Endothelial cell of umbilical vein (primary cell): ENCODE measurements at regions not wholly inside any gene's neighbourhood (a gene's known extent, or its start where the extent isn't known, plus 50 kb on each side); places are given as distances from the start of the nearest gene placed in this dataset.
A peak's percentile ranks its signal among the peaks of the same experiment; 100 is the strongest.

ENCODE experiments used
- BruUV-seq: library from RNA; stranded (reverse); fragments of 400-500 nt; replicated peaks from 2 replicates; lab custom pipeline; 2021; lab: Mats Ljungman, UMichigan
- CTCF ChIA-PET: fragments of 300-600, 350-600 bp; sonication (Branson Sonifier 250); formaldehyde crosslinking; loops from one replicate; lab custom pipeline; 2021; ENCODE audit warnings: antibody characterized with exemption, inconsistent platforms; lab: Charles Lee
- POLR2A ChIA-PET: fragments of 300-600, 350-600 bp; sonication (Branson Sonifier 250); formaldehyde crosslinking; loops from one replicate; lab custom pipeline; 2021; ENCODE audit warnings: antibody characterized with exemption, inconsistent platforms; lab: Charles Lee
- DNase-seq: peaks from one replicate; pipeline ENCODE4 v3.0.0-alpha.2; 2011; ENCODE audit warnings: low read depth, low spot score
- FAIRE-seq: peaks from 2 replicates; lab custom pipeline; 2011; peaks lifted over from hg19 to GRCh38; lab: Jason Lieb, UNC
- H2AFZ ChIP-seq: 2 replicates; pipeline ENCODE4 v1.6.0; 2012; ENCODE audit warnings: low read depth, low read length, control low read depth, inconsistent platforms
- H3K27ac ChIP-seq: 2 replicates; pipeline ENCODE4 v1.5.1; 2011; ENCODE audit warnings: low read depth, mild to moderate bottlenecking, control low read depth, low read length, moderate library complexity; ENCODE audit not compliant: insufficient read depth
- H3K27me3 ChIP-seq, 2 experiments: 2 replicates each; pipeline versions ENCODE4 v1.6.0 to v1.6.1; 2011; ENCODE audit warnings: low read length in 2 of 2, mixed read lengths in 1 of 2; ENCODE audit not compliant: control insufficient read depth in 2 of 2, insufficient read depth in 2 of 2
- H3K36me3 ChIP-seq, 2 experiments: 2 replicates in 1 of 2; 3 replicates in 1 of 2; pipeline ENCODE4 v1.5.1; 2011; ENCODE audit warnings: low read length in 2 of 2, mild to moderate bottlenecking in 1 of 2, moderate library complexity in 1 of 2; ENCODE audit not compliant: control insufficient read depth in 2 of 2, insufficient read depth in 2 of 2; ENCODE audit errors: extremely low read depth in 1 of 2
- H3K4me1 ChIP-seq: 3 replicates; pipeline ENCODE4 v1.5.1; 2011; ENCODE audit warnings: mild to moderate bottlenecking, low read length; ENCODE audit not compliant: control insufficient read depth, insufficient read depth; ENCODE audit errors: extremely low read depth
- H3K4me2 ChIP-seq: 2 replicates; pipeline ENCODE4 v1.6.1; 2011; ENCODE audit warnings: low read length, control low read depth, mixed read lengths; ENCODE audit not compliant: insufficient read depth
- H3K4me3 ChIP-seq, 3 experiments: fragments of 200-600 bp in 1 of 3; sonication (generic), shearing (Covaris generic) in 1 of 3; replicated peaks in 1 of 3; 2 replicates each; pipeline ENCODE4 v1.5.1; 2011 to 2016; ENCODE audit warnings: control low read depth in 3 of 3, low read length in 3 of 3, mild to moderate bottlenecking in 2 of 3, inconsistent platforms in 1 of 3, low read depth in 1 of 3, moderate library complexity in 1 of 3; ENCODE audit not compliant: insufficient read depth in 1 of 3
- H3K79me2 ChIP-seq: 2 replicates; pipeline ENCODE4 v1.6.0; 2012; ENCODE audit warnings: low read length, inconsistent platforms; ENCODE audit not compliant: control insufficient read depth, insufficient read depth
- H3K9ac ChIP-seq: replicated peaks from 2 replicates; pipeline ENCODE3; 2011; ENCODE audit warnings: low read length, control low read depth; ENCODE audit not compliant: insufficient read depth; ENCODE audit errors: extremely low read depth
- H3K9me1 ChIP-seq: replicated peaks from 3 replicates; pipeline ENCODE4 v1.6.0; 2011; ENCODE audit warnings: mild to moderate bottlenecking, low read length; ENCODE audit not compliant: control insufficient read depth, insufficient read depth; ENCODE audit errors: extremely low read depth
- H3K9me3 ChIP-seq: replicated peaks from 2 replicates; pipeline ENCODE4 v1.5.1; 2012; ENCODE audit warnings: low read length, inconsistent platforms; ENCODE audit not compliant: control insufficient read depth, insufficient read depth
- H4K20me1 ChIP-seq: replicated peaks from 2 replicates; pipeline ENCODE3; 2011; ENCODE audit warnings: mild to moderate bottlenecking, low read length; ENCODE audit not compliant: control insufficient read depth, insufficient read depth; ENCODE audit errors: extremely low read depth
- CTCF ChIP-seq, 2 donors: IDR thresholded peaks; 1 replicate in 1 of 2; 2 replicates in 1 of 2; pipeline ENCODE4 v1.5.1; 2011; ENCODE audit warnings: low read length in 2 of 2, mild to moderate bottlenecking in 2 of 2, moderate library complexity in 2 of 2, control low read depth in 1 of 2, inconsistent platforms in 1 of 2, low read depth in 1 of 2; ENCODE audit not compliant: insufficient read depth in 1 of 2; ENCODE audit errors: extremely low read depth in 1 of 2
- EZH2 ChIP-seq: IDR thresholded peaks from 2 replicates; pipeline ENCODE4 v1.6.1; 2012; ENCODE audit warnings: borderline replicate concordance, low read depth, mild to moderate bottlenecking, moderate library complexity, low read length, inconsistent platforms; ENCODE audit not compliant: severe bottlenecking
- FOS ChIP-seq: IDR thresholded peaks from 2 replicates; pipeline ENCODE4 v1.6.1; 2011; ENCODE audit warnings: mild to moderate bottlenecking, low read length, moderate library complexity, borderline replicate concordance; ENCODE audit not compliant: insufficient read depth
- GATA2 ChIP-seq: IDR thresholded peaks from 2 replicates; pipeline ENCODE4 v1.7.0; 2011; ENCODE audit warnings: low read depth, mild to moderate bottlenecking, moderate library complexity, mixed read lengths, low read length; ENCODE audit not compliant: insufficient read length, insufficient read depth
- JUN ChIP-seq: IDR thresholded peaks from 2 replicates; pipeline ENCODE4 v1.6.1; 2011; ENCODE audit warnings: borderline replicate concordance, low read depth; ENCODE audit not compliant: insufficient read length, insufficient read depth
- MAX ChIP-seq: IDR thresholded peaks from 2 replicates; pipeline ENCODE4 v1.6.1; 2011; ENCODE audit not compliant: insufficient read depth, insufficient read length
- MYC ChIP-seq: IDR thresholded peaks from one replicate; pipeline ENCODE4 v1.6.1; 2011; ENCODE audit warnings: mild to moderate bottlenecking, low read depth, low read length
- POLR2A ChIP-seq: IDR thresholded peaks from 2 replicates; pipeline ENCODE4 v1.6.1; 2012; ENCODE audit warnings: low read depth, mild to moderate bottlenecking, control low read depth, low read length
- POLR2AphosphoS5 ChIP-seq: IDR thresholded peaks from 2 replicates; pipeline ENCODE4 v1.6.1; 2012; ENCODE audit warnings: low read depth, mild to moderate bottlenecking, control low read depth, low read length, moderate library complexity; ENCODE audit not compliant: insufficient read depth
- dilution Hi-C: fragments of 300-500 bp; cut with MboI; formaldehyde crosslinking; loops from one replicate; pipeline ENCODE4 v1.15.0; 2019; ENCODE audit warnings: low sequenced_read_pairs; ENCODE audit not compliant: extremely low pct_ligation_motif_present
- intact Hi-C: fragments of 100-400 bp; cut with micrococcal nuclease; formaldehyde crosslinking; loops from one replicate; pipeline ENCODE4 v1.10.0; 2022

- no peaks in the 10 kb centered on the region for H3K9me1 ChIP-seq
These were observed 170.9 kb downstream of the LACC1 start for GRCh38 chr13:44050450-44051063.

More at GRCh38 chr13:44050450-44051063, 170.9 kb downstream of the LACC1 start:
- H3K4me3 ChIP-seq: no peak overlapping the region
- H3K36me3 ChIP-seq: no peaks in the 10 kb centered on the region
- no peaks in the 10 kb centered on the region for H3K9me3 ChIP-seq
- no TSS peak for BruUV-seq
- dilution Hi-C loops: no loop called here
- ChIA-PET POLR2A (no interaction called here), CTCF (interaction anchor here (0.6 to 3.7 kb wide), 6 partner anchors 140 to 421 kb away, joined by 3 to 28 read pairs (median 4); no protein-coding TSS in a partner anchor)
- peak; percentile 42 to 49 for TF ChIP-seq CTCF (IDR thresholded peaks at IDR 0.05; ENCODE audit: extremely low read depth in 1 of 2, insufficient read depth in 1 of 2, low read depth in 1 of 2, low read length in 2 of 2)
- TF ChIP-seq JUN: no peak
- no peak for TF ChIP-seq MAX
- no peak for TF ChIP-seq POLR2AphosphoS5
- TF ChIP-seq POLR2A: no peak
- no peak for TF ChIP-seq FOS
- no peak for TF ChIP-seq EZH2
- TF ChIP-seq MYC: no peak
- peak; percentile 11 for TF ChIP-seq GATA2
- H2AFZ ChIP-seq: no peak overlapping the region
- H3K4me2 ChIP-seq: no peak overlapping the region
- H3K4me1 ChIP-seq: no peaks in the 10 kb centered on the region
- H3K27me3 ChIP-seq: peaks cover 7 to 18% of the 10 kb centered on the region in 2 experiments
- DNase-seq (peak; percentile 49), FAIRE-seq (peak; percentile 38)
- H4K20me1 ChIP-seq: no peaks in the 10 kb centered on the region
- no peaks in the 10 kb centered on the region for H3K79me2 ChIP-seq
- intact Hi-C loops: loop anchor here (1.0 to 5.0 kb wide), 6 partner anchors 92 to 421 kb away; no protein-coding TSS in a partner anchor
- no peak overlapping the region for H3K9ac ChIP-seq
- no peak overlapping the region for H3K27ac ChIP-seq
